ENCODE measurements at regions not wholly inside any gene's neighbourhood (a gene's known extent, or its start where the extent isn't known, plus 50 kb on each side); places are given as distances from the start of the nearest gene placed in this dataset.
"Not testable (repeated sequence)": the region's sequence is repeated elsewhere in the genome, so short reads cannot be mapped to it uniquely, and the experiment has no call there.

DNA sequence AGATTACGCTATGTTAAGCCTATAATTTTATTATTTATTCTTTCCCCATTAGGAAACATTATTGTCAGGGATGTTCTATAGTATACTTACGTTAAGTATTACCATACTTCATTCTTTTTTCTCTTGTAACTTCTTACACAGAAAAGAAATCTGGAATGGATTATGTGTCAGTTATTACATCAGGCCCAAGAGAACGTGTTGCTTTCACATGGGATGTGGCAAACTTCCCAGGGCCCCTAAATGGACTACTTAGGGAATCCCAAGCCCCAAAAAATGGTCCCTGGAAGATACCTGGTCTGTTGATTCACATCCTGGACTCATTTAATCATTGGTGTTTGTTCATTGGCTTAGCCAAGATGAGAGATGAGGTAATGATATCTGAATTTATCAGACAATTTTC is 249.8 kb downstream of the NRIP1 start:
- dilution Hi-C loops (cut with MboI; ENCODE audit: extremely low pct_ligation_motif_present, low sequenced_read_pairs) = no loop called here
- no peak overlapping the region for H3K9ac ChIP-seq (ENCODE audit: control insufficient read depth, extremely low read depth, insufficient read depth, low read length)
- no peaks in the 10 kb centered on the region for H3K4me1 ChIP-seq (ENCODE audit: control insufficient read depth, extremely low read depth, insufficient read depth, low read length)
- H3K79me2 ChIP-seq (ENCODE audit: control insufficient read depth, insufficient read depth, low read length) = no peaks in the 10 kb centered on the region
- H4K20me1 ChIP-seq (ENCODE audit: control insufficient read depth, extremely low read depth, insufficient read depth, low read length) = no peaks in the 10 kb centered on the region
- H3K27ac ChIP-seq (ENCODE audit: control insufficient read depth, insufficient read depth, low read length) = no peak overlapping the region
- no peak overlapping the region for H3K4me3 ChIP-seq (ENCODE audit: control insufficient read depth in 2 of 3, extremely low read depth in 1 of 3, insufficient read depth in 2 of 3, low read depth in 1 of 3, low read length in 3 of 3)
- no peaks in the 10 kb centered on the region for H3K9me1 ChIP-seq (ENCODE audit: control insufficient read depth, extremely low read depth, insufficient read depth, low read length)
- TF ChIP-seq, protein P1, sequence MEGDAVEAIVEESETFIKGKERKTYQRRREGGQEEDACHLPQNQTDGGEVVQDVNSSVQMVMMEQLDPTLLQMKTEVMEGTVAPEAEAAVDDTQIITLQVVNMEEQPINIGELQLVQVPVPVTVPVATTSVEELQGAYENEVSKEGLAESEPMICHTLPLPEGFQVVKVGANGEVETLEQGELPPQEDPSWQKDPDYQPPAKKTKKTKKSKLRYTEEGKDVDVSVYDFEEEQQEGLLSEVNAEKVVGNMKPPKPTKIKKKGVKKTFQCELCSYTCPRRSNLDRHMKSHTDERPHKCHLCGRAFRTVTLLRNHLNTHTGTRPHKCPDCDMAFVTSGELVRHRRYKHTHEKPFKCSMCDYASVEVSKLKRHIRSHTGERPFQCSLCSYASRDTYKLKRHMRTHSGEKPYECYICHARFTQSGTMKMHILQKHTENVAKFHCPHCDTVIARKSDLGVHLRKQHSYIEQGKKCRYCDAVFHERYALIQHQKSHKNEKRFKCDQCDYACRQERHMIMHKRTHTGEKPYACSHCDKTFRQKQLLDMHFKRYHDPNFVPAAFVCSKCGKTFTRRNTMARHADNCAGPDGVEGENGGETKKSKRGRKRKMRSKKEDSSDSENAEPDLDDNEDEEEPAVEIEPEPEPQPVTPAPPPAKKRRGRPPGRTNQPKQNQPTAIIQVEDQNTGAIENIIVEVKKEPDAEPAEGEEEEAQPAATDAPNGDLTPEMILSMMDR (optimal IDR thresholded peaks at IDR 0.05 in 1 of 3, IDR thresholded peaks at IDR 0.05 in 1 of 3, conservative IDR thresholded peaks at IDR 0.05 in 1 of 3; ENCODE audit: extremely low read depth in 1 of 3, insufficient read depth in 2 of 3, low read length in 3 of 3) = no peak
- no peak for TF ChIP-seq EZH2 (IDR thresholded peaks at IDR 0.05; ENCODE audit: low read length)
- H3K9me3 ChIP-seq (ENCODE audit: control insufficient read depth, low read depth, low read length) = no peaks in the 10 kb centered on the region
- DNase-seq (ENCODE audit: low read depth, low spot score) (no peak), FAIRE-seq (no peak)
- no peak overlapping the region for H3K4me2 ChIP-seq (ENCODE audit: control insufficient read depth, extremely low read depth, insufficient read depth, low read depth, low read length)
- H3K27me3 ChIP-seq (ENCODE audit: control insufficient read depth, extremely low read depth, insufficient read depth, low read length) = no peaks in the 10 kb centered on the region
- H3K36me3 ChIP-seq (ENCODE audit: control insufficient read depth in 2 of 2, extremely low read depth in 1 of 2, insufficient read depth in 2 of 2, low read length in 2 of 2) = no peaks in the 10 kb centered on the region
- H2AFZ ChIP-seq (ENCODE audit: control insufficient read depth, low read length) = no peak overlapping the region

DNA sequence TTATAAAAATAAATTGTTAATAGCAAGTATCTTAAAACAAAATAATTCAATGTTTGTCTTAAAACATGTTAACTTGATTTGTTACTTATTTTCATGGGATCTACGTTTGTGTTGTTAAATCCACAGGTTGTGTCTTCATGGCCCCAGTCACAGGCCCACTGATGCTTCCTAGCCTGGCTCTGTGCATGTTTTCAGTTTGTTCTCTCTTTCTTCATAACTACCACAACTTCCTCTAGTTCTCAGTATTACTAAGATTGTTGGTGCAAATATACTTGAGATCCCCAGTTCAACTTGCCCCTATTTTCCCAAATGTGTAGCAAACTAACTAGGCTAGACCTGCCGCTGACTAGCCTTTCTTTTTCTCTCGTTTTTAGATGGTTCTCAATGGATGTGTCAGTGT is 250.5 kb downstream of the NRIP1 start:
- Histone ChIP-seq H3K36me3 (ENCODE audit: control insufficient read depth in 2 of 2, extremely low read depth in 1 of 2, insufficient read depth in 2 of 2, low read length in 2 of 2) (no peaks in the 10 kb centered on the region), H3K9me1 (ENCODE audit: control insufficient read depth, extremely low read depth, insufficient read depth, low read length) (no peaks in the 10 kb centered on the region), H3K4me2 (ENCODE audit: control insufficient read depth, extremely low read depth, insufficient read depth, low read depth, low read length) (no peak overlapping the region), H3K79me2 (ENCODE audit: control insufficient read depth, insufficient read depth, low read length) (no peaks in the 10 kb centered on the region), H3K27me3 (ENCODE audit: control insufficient read depth, extremely low read depth, insufficient read depth, low read length) (no peaks in the 10 kb centered on the region), H3K9ac (ENCODE audit: control insufficient read depth, extremely low read depth, insufficient read depth, low read length) (no peak overlapping the region), H3K4me1 (ENCODE audit: control insufficient read depth, extremely low read depth, insufficient read depth, low read length) (no peaks in the 10 kb centered on the region), H3K9me3 (ENCODE audit: control insufficient read depth, low read depth, low read length) (no peaks in the 10 kb centered on the region), H3K4me3 (ENCODE audit: control insufficient read depth in 2 of 3, extremely low read depth in 1 of 3, insufficient read depth in 2 of 3, low read depth in 1 of 3, low read length in 3 of 3) (no peak overlapping the region), H2AFZ (ENCODE audit: control insufficient read depth, low read length) (no peak overlapping the region), H3K27ac (ENCODE audit: control insufficient read depth, insufficient read depth, low read length) (no peak overlapping the region), H4K20me1 (ENCODE audit: control insufficient read depth, extremely low read depth, insufficient read depth, low read length) (no peaks in the 10 kb centered on the region)
- FAIRE-seq (no peak), DNase-seq (ENCODE audit: low read depth, low spot score) (no peak)
- TF ChIP-seq EZH2 (IDR thresholded peaks at IDR 0.05; ENCODE audit: low read length) = no peak
- TF ChIP-seq, protein P1 (optimal IDR thresholded peaks at IDR 0.05 in 1 of 3, IDR thresholded peaks at IDR 0.05 in 1 of 3, conservative IDR thresholded peaks at IDR 0.05 in 1 of 3; ENCODE audit: extremely low read depth in 1 of 3, insufficient read depth in 2 of 3, low read length in 3 of 3) = no peak
- dilution Hi-C loops (cut with MboI; ENCODE audit: extremely low pct_ligation_motif_present, low sequenced_read_pairs) = no loop called here

DNA sequence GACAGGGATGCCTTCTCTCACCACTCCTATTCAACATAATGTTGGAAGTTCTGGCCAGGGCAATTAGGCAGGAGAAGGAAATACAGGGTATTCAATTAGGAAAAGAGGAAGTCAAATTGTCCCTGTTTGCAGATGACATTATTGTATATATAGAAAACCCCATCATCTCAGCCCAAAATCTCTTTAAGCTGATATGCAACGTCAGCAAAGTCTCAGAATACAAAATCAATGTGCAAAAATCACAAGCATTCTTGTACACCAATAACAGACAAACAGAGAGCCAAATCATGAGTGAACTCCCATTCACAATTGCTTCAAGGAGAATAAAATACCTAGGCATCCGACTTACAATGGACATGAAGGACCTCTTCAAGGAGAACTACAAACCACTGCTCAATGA is 258.1 kb upstream of the SAMSN1 start:
- H3K4me2 ChIP-seq (ENCODE audit: control insufficient read depth, extremely low read depth, insufficient read depth, low read depth, low read length); FAIRE-seq; H3K4me3 ChIP-seq (ENCODE audit: control insufficient read depth in 2 of 3, extremely low read depth in 1 of 3, insufficient read depth in 2 of 3, low read depth in 1 of 3, low read length in 3 of 3); DNase-seq (ENCODE audit: low read depth, low spot score); H3K27me3 ChIP-seq (ENCODE audit: control insufficient read depth, extremely low read depth, insufficient read depth, low read length); H3K27ac ChIP-seq (ENCODE audit: control insufficient read depth, insufficient read depth, low read length); H4K20me1 ChIP-seq (ENCODE audit: control insufficient read depth, extremely low read depth, insufficient read depth, low read length); H3K4me1 ChIP-seq (ENCODE audit: control insufficient read depth, extremely low read depth, insufficient read depth, low read length); dilution Hi-C loops (cut with MboI; ENCODE audit: extremely low pct_ligation_motif_present, low sequenced_read_pairs); H3K36me3 ChIP-seq (ENCODE audit: control insufficient read depth in 2 of 2, extremely low read depth in 1 of 2, insufficient read depth in 2 of 2, low read length in 2 of 2); H2AFZ ChIP-seq (ENCODE audit: control insufficient read depth, low read length); H3K79me2 ChIP-seq (ENCODE audit: control insufficient read depth, insufficient read depth, low read length); H3K9me1 ChIP-seq (ENCODE audit: control insufficient read depth, extremely low read depth, insufficient read depth, low read length); H3K9me3 ChIP-seq (ENCODE audit: control insufficient read depth, low read depth, low read length); H3K9ac ChIP-seq (ENCODE audit: control insufficient read depth, extremely low read depth, insufficient read depth, low read length): not testable (repeated sequence)
